T47D (cell line): ENCODE measurements at regions not wholly inside any gene's neighbourhood (a gene's known extent, or its start where the extent isn't known, plus 50 kb on each side); places are given as distances from the start of the nearest gene placed in this dataset.
"Not testable (repeated sequence)": the region's sequence is repeated elsewhere in the genome, so short reads cannot be mapped to it uniquely, and the experiment has no call there.

Experiments used
- DNase-seq, 2 experiments: peaks; one replicate each; pipeline versions ENCODE4 v3.0.0 to v3.0.0-alpha.2; 2011 to 2012; ENCODE audit warnings: low read depth in 1 of 2, low spot score in 1 of 2
- JUND ChIP-seq: IDR thresholded peaks from 2 replicates; pipeline ENCODE4 v1.6.1; 2012; ENCODE audit warnings: low read depth
- in situ Hi-C: cut with HindIII; loops from 2 replicates; pipeline ENCODE4 v1.10.0; 2016; ENCODE audit warnings: low sequenced_read_pairs, low pct_unique_long_range_greater_than_20kb

DNA sequence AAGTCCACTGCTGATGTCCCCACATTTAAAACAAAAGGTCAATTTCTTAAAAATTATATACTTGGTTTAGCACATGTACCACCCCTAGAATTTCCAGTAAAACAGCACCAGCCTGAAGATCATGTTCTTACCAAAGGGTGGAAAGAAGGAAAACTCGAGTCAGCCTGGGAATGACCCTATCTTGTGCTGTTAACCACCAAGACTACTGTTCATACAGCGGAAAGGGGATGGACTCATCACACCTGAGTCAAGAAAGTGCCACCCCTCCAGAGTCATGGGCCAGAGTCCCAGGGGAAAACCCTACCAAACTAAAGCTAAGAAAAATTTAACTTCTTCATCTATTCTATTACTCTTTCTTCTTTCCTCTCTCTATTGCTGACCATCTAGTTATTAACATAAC, 113.6 kb upstream of the PPM1J start:
- DNase-seq, result no peak
- in situ Hi-C loops, result no loop called here
- no peak for TF ChIP-seq JUND

DNA sequence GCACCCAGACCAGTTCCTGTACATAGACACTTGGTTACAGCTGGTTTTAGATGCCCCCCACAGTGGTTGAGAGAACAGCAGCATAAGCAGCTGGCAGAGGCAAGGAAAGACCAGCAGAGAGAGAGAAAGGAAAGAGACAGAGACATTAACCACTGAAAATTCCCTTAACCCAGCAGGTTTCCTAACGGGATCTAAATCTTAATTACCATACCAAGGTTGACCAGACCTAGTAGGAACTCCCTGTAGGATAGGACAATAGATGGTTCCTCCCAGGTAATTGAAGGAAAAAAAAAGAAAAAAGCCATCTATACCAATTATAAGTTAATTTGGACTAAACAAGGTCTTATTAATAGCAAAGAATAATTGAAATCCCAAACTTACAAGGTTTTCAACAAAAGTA, 112.3 kb upstream of the PPM1J start:
- in situ Hi-C loops, DNase-seq: not testable (repeated sequence)

DNA sequence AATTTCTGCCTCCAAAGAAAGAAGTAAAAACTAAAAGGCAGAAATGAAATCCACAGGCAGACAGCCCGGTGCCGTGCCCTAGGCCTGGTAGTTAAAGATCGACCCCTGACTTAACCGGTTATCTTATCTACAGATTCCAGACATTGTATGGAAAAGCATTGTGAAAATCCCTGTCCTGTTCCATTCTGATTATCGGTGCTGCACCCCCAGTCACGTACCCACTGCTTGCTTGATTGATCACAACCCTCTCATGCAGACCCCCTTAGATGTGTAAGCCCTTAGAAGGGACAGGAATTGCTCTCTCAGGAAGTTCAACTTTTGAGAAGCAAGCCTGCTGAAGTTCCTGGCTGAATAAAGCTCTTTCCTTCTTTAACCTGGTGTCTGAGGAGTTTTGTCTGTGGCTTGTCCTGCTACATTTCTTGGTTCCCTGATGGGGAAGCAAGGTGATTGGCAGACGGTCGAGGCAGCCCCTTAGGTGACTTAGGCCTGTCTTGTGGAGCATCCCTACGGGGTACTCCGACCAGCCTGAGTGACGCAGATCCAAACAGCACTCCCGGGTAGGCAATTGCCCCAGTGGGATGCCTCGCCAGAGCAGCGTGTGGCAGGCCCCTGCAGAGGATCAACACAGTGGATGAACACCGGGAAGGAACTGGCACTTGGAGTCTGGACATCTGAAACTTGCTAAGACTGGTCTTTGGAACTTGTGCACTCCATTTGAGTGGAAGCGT, 111.2 kb upstream of the PPM1J start:
- in situ Hi-C loops, result no loop called here
- no peak for DNase-seq
- TF ChIP-seq JUND, result no peak

DNA sequence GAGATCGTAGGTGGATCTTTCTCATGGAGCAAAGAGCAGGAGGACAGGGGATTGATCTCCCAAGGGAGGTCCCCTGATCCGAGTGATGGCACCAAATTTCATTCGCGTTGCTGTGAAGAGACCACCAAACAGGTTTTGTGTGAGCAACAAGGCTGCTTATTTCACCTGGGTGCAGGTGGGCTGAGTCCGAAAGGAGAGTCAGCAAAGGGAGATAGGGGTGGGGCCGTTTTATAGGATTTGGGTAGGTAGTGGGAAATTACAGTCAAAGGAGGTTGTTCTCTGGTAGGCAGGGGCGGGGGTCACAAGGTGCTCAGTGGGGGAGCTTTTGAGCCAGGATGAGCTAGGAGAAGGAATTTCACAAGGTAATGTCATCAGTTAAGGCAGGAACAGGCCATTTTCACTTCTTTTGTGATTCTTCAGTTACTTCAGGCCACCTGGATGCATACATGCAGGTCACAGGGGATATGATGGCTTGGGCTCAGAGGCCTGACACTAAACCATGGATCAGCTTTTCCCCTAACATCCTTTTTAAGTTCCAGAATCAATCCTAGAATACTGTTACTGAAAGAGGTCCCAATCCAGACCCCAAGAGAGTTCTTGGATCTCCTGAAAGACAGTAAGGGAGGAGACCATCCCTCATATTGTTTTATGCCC, 110.6 kb upstream of the PPM1J start:
- DNase-seq, in situ Hi-C loops: not testable (repeated sequence)

DNA sequence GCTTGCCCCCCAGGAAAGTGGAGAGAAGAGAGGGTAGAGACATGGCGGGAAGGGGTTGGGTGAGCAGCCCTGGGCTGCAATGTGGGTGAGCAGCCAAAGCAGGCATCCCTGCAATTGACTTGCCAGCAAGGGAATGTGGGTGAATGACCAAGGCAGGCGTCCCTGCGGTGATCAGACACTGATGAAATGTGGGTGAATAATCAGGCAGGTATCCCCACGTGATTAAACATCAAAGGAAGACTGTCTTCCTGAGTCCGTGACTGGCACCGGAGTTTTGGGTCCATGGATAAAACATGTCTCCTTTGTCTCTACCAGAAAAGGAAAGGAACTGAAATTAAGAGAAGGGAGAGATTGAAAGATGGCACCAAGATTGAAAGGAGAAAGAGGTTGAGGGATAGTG, 109.9 kb upstream of the PPM1J start:
- in situ Hi-C loops, DNase-seq: not testable (repeated sequence)

DNA sequence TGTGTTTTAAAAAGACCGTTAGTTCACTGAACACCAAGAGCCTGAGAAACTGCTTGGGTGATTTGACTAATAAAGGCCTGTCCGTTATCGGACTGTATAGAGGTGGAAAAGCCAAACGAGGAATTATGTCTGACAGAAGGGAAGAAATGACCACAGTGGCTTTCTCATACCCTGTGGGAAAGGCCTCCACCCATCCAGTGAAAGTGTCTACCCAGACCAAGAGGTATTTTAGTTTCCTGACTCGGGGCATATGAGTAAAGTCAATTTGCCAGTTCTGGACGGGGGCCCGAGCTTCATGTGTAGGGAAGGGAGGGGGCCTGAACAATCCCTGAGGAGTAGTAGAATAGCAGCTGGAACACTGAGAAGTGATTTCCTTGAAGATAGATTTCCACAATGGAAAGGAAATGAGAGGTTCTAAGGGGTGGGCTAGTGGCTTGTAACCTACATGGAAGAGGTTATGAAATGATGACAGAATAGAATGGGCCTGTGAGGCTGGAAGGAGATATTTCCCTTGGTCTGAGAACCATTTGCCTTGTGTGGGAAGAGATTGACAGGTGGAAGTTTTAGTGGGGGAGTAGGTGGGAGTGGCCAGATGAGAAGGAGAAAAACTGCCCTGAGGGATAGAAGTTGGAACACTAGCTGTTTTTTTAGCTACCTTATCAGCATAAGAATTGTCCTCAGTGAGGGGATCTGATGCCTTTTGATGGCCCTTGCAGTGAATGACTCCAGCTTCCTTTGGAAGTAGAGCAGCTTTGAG, 106.4 kb upstream of the PPM1J start:
- DNase-seq, in situ Hi-C loops: not testable (repeated sequence)

DNA sequence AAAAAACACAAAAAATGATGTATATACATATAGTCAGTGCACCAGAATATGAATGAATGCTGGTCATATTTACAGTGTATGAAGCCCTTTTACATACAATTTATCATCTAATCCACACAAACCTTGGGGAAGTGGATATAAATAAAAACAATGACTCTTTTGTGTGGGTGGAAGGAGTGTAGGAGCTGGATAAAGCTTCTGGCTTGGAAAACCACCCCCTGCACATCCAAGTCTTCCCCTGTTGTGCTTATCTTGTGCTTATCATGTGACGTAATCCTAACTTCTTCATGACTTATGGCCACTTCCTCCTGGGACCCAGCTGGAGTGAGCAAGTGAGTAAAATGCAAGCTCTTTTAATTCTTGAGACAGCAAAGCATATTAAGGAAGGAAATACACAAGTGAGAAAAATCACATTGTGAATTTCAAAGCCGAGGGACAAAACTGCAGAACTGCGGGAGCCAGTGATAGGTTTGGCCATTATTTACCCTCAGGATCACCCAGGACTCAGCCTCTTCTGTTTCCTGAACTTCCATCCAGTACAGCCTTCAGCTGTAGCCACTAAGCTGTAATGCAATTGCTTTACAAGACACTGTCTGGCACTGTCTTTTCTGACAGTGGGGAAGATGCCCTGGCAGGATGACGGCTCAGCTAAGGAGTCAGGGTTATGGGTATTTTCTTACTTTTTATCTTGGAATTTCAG, 104.0 kb upstream of the PPM1J start:
- TF ChIP-seq JUND, result no peak
- no peak for DNase-seq
- in situ Hi-C loops, result no loop called here

DNA sequence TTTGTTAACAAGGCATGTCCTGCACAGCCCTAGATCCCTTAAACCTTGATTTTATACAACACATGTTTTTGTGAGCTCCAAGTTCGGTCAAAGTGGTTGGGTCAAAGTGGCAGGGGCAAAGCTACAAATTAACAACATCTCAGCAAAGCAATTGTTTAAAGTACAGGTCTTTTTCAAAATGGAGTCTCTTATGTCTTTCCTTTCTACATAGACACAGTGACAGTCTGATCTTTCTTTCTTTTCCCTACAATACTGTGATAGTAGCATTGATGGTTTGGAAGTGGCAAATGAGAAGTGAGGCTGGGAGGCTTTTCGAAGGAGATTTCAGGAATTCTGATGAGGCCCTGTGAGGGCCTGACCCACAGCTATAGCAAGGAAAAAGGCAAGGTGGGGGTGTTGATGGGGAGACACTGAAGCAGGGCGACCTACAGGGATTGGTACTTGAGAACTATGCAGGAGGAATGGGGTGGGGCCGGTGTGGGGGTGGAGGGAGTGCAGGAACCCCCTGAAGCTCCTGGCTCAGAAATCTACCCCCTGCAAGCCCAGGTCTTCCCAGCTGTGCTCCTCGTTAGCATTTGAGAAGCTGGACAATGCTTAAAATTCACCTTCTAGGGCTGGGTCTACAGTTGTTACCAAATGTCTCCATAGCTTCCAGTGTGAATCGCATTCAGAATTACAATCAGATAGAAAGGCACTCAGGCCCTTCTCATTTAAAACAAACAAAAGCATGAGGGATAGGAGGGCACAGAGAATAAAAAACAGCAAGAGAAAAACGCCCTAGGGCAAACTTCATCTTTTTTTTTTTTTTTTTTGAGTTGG, 102.6 kb upstream of the PPM1J start:
- TF ChIP-seq JUND, result no peak
- no peak for DNase-seq
- in situ Hi-C loops, result no loop called here

DNA sequence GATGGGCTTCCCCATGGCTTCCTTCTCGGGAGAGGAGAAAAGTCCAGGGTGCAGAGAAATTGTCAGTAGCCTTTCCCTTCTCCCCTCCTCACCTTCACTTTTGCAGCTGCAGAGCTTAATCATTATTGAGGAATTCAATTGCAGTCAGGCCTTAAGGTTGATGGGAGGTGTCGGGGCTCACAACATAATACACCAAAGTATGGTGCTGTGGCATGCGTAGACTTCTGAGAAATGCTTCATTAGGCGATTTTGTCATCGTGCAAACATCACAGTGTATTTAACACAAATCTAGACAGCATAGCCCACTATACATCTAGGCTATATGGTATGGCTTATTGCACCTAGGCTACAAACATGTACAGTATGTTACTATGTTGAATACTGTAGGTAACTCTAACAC, 100.2 kb upstream of the PPM1J start:
- in situ Hi-C loops, result no loop called here
- no peak for DNase-seq
- no peak for TF ChIP-seq JUND

DNA sequence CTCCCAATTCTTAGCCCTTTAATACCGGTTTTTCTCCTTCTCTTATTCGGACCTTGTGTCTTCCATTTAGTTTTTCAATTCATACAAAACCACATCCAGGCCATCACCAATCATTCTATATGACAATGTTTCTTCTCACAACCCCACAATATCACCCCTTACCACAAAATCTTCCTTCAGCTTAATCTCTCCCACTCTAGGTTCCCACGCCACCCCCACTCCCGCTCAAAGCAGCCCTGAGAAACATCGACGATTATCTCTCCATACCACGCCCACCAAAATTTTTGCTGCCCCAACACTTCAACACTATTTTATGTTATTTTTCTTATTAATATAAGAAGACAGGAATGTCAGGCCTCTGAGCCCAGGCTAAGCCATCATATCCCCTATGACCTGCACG, 99.5 kb upstream of the PPM1J start:
- DNase-seq, in situ Hi-C loops: not testable (repeated sequence)

DNA sequence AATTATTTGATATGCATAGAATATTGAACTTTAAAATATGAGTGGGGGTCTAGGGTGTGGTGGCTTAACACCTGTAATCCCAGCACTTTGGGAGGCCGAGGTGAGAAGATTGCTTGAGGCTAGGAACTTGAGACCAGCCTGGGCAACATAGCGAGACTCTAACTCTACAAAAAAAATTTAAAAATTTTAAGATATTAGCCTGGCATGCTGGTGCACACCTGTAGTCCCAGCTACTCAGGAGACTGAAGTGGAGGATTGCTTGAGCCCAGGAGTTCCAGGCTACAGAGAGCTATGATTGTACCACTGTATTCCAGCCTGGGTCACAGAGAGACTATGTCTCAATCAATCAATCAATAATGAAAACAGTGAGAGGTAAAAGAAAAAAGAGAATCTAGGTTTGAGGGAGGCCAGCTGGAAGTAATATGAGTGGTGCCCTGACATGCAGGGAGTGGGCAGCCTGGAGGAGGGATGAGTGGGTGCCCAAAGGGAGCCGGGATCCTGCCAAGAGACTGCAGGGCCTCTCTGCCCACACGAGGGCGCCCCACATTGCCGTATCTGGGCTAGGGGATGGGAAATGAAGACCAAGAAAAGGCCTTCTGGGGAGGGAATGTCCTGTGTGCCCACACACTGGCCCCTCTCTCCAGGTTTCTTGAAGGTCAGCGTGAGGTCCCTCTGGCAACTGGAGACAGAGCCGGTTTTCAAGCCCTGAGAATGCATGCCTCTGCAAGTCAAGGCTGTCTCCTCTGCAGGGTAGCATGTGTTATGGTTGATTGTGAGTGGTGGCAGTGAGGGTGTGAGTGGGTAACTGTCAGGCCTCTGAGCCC, 93.9 kb upstream of the PPM1J start:
- in situ Hi-C loops, result no loop called here
- no peak for TF ChIP-seq JUND
- DNase-seq, result peak; percentile 55 to 63

DNA sequence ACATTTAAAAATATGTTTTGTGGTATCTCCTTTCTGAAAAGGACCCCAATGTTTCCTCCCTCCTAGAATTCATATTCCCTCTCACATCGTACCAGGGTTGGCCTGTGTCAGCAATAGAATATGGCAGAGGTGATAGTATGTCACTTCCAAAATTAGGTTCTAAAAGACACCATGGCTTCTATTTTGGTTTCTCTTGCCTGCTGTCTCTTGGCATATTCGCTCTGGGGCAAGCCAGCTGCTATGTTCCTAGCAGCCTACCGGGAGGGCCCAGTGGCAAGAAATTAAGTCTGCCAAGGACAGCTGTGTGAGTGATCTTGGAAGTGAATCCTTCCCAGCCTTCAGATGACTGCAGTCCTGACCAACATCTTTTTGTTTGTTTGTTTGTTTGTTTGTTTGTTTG, 92.9 kb upstream of the PPM1J start:
- TF ChIP-seq JUND, result no peak
- DNase-seq, result no peak
- in situ Hi-C loops, result no loop called here
